Left renal cortex interstitium (tissue), 4 donors: ENCODE measurements at regions not wholly inside any gene's neighbourhood (a gene's known extent, or its start where the extent isn't known, plus 50 kb on each side); places are given as distances from the start of the nearest gene placed in this dataset.

ENCODE experiments used
- DNase-seq, 4 donors: peaks; one replicate each; pipeline ENCODE4 v3.0.0-alpha.2; 2013; ENCODE audit warnings: low read depth in 4 of 4, low spot score in 2 of 4, missing footprints in 1 of 4

DNA sequence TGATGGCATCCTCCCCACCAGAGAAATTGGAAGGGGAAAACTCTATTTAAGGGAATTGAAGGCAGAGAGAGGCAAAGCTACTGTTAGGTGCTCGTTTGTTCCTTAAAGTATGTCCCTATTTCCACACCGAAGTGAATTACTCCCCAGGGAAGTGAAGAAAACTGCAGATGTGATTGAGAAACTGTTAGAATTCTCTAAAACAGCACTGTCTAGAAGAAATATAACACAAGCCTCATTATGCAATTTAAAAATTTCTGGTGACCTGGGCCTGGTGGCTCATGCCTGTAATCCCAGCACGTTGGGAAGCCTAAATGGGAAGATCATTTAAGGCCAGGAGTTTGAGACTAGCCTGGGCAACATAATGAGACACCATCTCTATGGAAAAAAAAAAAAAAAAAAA, 305.0 kb downstream of the SHQ1 start:
- no peak for DNase-seq

DNA sequence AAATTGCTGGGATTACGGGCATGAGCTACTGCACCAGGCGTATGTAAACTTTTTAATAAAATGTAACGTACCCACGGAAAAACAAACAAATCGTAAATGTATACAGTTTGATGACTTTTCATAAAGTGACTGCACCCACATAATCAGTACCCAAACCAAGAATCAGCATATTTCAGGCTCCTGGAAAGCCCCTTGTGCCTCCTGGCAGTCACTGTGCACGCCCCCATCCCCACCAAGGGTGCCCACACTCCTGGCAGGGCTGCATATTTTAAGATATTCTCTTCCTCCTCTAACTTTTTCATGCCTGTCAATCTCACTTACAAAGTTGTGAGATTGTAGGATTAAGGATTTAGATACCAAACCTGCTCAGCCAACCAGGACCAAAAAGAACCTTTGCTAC, 305.5 kb downstream of the SHQ1 start:
- DNase-seq = no peak

DNA sequence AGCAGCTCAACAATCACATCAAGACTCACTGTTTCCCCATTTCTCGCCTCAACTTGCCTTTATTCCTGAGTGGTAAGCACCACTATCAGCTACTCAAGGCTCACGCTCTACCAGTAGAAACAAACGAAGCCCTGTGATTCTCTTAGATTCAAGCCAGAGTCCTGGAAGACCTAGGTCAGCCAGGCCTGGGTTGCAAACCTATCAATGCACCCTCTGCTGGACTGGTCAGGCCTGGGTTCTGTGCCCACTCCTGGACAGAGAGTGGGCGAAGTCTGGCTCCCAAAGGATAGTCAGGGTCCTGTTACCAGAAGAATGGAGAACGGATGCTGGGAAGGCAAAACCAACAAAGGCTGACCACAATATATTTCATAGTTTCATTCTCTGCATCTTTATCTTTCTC, 308.4 kb downstream of the SHQ1 start:
- DNase-seq = no peak

DNA sequence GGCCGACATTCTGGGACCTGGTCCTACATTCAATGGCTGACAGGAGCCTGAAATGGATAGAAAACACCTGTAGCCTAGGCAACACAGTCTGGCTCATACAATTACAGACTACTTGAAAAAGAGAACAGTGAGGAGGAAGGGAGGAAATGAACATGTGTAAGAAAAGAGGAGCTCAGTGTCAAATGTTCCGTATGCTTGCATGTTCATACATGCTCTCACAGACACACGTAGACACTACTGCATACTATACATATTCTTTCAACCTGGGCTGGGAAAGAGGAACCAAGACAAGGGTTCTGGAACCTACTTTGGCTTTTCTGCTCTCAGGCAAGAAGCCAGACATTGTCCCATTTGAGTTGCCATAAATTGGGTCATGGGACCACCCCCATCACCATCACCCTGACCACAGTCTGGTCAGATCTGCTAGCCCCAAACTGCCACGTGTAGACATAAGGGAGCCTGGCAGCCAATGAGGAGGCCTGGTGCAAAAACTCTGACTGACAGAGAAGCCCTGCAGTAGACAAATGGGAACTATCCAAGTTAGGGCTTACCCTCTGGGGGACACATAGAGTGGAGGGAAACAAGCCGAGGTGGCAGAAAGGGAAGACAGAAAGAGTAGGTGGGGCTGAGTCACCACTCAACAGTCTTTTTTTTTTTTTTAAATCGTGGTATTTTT, 310.0 kb downstream of the SHQ1 start:
- DNase-seq = no peak

DNA sequence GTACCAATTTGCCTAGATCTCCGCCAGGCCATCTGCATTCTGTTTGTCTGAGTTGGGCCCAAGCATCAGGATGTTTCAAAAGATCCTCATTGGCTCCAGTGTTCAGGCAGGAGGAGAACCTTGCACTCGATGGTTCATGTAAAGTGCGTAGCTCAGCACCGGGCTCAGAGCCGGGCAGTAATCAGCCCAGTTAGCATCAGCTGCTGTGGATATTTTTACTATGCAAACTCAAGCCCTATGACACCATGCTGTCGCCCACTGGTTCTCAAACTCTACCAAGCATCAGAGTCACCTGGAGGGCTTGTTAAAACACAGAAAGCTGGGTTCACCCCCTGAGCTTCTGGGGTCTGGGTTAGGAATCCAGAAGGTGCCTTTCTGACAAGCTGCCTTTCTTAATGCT, 310.8 kb downstream of the SHQ1 start:
- DNase-seq = no peak

DNA sequence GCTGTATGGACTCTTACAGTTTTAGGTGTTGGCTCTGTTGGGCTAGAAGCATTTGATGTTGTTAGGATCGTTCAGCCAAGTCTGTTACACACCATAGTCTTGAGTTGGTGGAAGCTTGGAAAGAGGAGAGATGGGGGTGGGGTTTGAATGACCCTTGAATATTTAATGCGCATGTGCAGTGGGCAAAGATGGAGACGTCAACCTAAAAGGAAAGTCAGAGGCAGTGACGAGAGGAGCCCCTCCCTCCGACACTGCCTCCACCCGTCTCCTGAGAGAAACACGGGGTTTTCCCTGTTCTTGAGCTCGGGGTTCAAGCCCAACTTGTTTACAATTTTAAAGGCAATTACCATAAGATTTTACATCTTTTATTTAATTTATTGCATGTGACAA, 311.4 kb downstream of the SHQ1 start:
- no peak for DNase-seq

DNA sequence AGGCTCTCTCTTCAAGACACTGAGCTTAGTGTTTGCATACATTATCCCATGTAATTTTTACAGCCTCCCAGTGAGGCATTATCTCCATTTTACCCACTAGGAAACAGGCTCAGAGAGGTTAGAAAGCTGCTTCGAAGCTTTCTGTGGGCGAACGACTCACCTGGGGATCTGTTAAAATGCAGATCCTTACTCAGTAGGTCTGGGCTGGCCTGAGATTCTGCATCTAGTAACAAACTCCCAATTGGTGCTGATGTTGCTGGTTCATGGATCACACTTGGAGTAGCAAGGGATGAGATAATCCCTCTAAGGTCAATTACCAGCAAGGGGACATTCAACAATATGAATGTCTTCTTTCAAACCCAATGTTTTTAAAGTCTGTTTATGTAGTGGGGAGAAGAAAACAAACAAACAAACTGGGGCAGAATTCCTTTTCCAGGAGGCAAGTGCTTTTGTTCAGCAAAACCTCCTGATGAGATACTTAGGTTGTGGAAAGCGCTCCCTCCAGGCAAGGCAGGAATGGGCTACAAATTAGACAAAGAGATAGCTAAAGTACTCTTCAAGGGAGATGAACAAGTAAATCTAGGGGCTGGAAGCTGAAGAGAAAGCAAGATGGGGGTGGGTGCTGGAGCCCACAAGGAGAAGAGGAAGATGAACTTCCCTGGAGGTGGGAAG, 311.9 kb downstream of the SHQ1 start:
- no peak for DNase-seq

DNA sequence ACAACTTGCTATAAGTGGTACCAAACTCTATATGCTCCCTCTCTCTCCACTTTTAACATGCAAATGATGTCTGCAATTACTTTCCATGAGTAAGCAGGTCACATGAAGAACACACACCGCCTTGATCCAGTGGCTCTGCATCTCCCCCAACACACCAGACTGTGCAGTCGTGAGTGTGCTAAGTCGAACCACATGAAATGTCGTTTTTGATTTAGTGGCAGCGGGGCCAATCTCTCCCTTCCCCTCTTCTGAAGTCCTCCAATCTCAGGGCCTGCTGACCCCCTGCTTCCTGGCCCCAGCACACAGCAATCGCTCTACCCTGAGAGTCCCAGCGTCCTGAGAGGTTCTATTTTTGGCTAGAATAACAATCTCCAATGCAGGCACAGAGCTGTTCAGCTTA, 312.5 kb downstream of the SHQ1 start:
- DNase-seq = peak in 3 of 4 donors; percentile 15 to 46 (median 34)

DNA sequence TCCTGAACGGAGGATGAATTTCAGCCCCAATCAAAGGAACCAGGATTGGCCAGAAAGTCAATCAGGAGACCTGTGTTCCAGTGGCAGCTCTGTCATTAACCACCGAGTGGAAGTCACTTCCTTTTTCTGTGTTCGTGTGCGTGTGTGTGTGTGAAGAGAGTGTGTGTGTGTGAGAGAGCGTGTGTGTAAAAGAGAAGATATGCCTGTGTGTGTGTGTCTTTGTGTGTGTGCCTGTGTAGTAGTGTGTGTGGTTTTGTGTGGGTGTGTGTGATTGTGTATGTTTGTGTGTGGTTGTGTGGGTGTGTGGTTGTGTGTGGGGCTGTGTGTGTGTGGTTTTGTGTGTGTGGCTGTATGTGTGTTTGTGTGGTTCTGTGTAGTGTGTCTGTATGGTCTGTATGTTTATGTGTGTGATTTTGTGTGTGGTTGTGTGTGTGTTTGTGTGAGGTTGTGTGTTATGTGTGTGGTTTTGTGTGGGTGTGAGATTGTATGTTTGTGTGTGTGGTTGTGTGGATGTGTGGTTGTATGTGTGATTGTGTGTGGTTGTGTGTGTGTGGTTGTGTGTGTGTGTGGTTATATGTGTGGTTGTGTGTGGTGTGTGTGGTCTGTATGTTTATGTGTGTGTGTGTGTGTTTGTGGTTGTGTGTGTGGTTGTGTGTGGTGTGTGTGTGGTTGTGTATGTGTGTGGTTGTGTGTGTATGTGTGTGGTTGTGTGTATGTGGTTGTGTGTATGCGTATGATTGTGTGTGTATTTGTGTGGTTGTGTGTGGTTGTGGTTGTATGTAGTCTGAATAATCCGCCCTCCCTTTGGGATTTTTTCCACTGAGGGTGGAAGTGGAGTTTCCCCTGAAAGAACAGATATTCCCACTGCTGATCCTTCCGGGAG, 314.4 kb downstream of the SHQ1 start:
- no peak for DNase-seq

DNA sequence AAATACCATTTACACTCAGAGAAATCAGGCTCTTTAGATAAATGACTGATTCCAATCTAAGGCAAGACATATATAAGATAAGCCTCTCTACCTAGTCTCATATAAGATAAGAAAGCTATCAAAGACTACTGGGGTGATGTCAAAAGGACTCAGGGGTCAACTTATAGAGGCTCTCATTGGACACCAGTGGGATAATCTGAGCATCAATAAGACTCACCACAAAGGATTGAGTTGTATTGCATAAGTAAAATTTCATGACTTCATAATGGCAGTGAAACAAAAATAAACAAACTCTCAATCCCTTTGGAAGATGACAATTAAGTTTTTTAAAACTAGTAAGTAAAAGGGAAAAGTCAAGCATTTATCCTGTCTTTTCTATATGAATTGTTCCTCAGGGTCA, 317.8 kb downstream of the SHQ1 start:
- no peak for DNase-seq

DNA sequence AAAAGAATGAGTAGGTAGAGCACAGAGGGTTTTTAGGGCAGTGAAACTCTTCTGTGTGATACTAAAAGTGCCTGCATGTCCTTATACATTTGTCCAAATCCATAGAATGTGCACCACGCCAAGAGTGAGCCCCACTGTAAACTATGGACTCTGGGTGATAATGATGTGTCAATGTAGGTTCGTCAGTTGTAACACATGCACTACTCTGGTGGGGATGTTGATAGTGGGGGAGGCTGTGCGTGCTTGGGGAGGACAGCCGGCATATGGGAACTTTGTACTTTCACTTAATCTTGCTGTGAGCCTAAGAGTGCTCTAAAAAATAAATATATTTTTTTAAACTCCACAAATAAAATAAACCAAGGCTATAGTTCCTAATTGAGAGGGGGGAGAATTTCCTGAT, 319.2 kb downstream of the SHQ1 start:
- no peak for DNase-seq

DNA sequence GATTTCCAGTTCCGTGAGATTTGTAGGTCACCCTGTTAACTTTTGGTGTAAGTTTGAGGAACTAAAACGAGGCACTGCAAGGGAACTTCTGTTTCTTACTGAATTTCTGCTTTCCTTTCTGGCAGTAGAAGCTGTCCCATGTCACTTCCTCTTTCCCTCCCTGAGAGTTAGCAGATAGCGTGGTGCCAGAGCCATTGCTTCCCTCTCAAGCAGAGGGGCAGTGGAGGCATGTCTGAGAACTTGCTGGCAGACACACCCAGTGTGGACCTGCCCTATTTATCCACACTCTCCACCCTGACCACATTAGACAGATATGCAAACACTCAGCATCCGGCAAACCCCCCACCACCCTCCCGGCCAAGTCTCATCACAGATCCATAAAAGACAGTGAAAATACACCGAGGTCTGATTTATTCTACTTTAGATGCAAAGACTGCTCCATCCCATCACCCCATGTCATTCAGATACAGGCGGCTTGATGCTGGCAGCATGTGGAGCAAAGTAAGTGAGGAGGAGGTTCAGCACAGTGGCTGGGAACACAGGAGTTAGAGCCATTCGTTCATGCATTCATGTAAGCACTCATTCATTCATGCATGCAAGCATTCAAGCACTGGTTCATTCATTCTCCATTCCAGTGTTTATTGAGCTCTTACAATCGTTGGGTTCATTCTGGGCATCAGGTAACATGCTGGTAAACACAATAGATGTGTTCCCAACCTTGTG, 324.7 kb downstream of the SHQ1 start:
- DNase-seq = no peak

DNA sequence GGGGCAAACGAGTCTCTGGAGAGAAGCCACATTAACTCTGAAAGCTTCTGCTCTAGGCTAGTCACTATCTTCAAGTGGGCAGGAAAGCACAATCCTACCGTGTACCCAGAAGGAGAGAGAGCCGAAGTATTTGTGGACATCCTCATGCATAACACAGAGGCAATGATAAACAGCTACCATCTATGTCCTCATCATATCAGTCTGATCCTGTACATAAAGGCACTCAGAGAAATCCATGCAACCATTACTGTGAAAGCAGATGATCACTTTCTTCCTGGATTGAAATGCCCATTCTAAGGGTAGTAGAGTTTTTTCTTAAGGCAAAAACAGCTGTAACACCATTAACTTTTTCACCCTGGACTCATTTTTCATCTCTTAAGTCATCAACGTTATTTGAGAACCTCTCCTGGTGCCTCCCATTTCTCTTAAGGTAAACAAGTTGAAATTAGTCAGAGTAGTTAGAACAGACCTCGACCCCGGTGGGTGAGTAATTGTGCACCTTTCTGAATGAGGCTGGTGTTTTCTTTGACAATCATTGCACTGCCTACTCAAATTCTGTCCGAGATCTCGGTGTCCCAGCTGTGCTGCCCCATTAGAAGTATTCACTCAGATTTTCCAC, 327.4 kb downstream of the SHQ1 start:
- no peak for DNase-seq

DNA sequence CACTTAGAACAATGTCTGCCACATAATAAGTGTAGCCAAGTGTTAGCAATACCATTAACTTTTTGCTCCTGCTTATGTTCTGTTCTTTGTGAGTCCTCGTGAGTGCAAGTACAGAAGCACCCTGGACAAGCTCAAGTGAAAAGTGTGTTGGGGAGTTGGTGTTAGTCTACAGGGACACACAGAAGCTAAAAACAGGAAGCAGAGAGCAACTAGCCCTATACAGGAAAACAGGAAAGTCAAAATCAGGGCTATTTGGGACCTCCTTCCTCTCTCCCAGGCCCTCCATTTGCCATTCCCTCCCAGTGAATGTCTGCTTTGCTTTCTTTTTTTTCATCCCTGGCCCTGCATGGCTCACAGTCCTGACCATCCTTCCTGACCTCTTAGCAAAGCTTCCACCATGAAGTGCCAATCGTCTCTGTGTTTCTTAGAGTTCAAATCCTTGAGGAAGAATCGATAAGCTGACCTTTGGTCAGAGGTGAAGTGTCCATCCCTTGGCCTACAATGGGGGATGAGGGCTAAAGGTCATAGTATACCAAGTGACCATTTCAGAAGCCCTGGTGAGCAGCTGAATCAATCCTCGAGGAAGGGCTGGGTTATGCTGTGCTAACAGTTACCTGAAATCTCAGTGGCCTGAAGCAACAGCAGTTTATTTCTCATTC, 328.2 kb downstream of the SHQ1 start:
- DNase-seq = no peak

DNA sequence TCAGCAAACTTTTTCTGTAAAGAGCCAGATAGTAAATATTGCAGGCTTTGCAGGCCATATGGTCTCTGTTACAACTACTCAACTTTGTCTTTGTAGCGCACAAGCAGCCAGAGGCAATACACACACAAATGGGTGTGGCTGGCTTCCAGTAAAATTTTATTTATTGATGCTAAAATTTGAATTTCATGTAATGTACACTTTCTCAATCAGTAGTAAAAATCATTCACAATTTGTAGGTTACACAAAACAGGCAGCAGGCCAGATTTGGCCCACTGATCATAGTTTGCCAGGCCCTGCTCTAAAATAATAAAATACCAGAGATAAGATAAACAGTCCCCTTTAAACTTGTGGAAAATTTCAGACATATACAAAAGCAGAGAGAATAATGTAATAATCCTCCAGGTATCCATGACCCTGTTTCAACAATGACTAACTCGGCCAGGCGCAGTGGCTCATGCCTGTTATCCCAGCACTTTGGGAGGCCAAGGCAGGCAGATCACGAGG, 330.3 kb downstream of the SHQ1 start:
- no peak for DNase-seq

DNA sequence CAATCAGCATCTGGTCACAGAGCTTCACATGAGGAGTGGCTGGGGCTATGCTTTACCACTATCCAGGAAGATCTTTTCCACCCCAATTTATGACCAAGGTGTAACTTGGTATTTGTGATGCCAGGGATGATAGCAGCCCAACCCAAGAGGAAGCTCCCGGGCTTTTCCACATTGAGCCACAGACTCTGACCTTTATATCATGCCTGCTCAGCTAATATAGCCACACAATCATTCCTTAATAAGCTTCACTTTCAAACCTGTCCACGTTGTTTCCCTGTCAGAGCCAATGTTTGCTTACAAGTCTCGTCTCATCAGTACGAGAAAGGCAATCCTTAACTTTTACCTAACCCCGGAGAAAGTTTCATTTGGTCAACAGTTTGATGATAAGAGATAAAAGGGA, 330.9 kb downstream of the SHQ1 start:
- no peak for DNase-seq

DNA sequence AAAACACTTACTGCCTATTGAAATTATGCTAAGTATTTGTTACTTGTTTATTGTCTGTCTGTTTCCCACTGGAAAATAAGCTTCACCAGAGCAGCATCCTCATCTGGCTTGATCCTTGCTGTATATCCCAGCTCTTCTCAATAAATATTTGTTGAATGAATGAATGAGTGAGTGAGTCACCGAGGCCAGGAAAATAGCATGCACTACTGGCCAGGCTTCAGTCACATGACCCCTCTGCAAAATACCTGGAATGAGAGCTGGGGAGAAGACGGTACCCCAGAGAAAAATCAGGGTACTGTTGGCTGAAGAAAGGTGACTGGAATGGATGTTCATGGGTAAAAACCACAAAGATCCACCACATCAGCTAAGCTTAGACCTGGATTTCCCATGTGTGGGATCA, 331.9 kb downstream of the SHQ1 start:
- no peak for DNase-seq

DNA sequence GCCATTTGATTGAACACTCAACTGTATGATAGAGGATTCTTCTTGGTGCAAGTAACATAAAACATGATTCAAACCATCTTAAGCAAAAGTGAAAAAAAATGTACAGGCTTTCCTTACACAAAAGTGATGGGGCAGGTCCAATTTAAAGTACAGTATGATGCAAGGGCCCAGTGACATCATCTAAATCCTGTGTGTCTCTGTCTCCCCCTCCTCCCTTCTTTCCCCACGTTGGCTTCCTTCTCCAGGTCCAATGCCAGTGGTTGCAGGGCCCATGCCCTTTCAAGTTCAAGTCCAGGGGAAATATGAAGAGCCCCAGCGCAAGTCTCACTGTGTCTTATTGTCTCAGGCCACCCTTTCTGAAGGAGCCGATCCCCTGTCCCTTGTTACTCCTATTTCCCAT, 332.3 kb downstream of the SHQ1 start:
- no peak for DNase-seq

DNA sequence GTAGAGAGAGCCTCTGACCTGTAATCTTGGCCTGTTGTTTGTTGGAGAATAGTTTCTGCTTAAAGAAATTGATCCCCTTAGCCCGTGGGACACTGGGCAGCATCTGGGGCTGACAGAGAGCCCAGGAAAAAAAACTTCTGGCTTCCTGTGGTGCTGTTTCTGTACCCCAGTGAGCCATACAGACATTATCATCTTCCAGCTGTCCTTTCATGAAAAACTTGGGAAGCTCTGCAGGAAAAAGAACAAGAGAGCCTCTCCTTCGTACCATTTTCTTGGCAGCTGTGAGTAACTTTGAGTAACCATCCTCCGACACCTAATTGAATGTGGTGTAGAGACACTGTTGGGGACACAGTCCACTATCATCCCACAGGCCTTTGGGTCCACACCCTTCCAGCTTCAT, 333.0 kb downstream of the SHQ1 start:
- DNase-seq = no peak

DNA sequence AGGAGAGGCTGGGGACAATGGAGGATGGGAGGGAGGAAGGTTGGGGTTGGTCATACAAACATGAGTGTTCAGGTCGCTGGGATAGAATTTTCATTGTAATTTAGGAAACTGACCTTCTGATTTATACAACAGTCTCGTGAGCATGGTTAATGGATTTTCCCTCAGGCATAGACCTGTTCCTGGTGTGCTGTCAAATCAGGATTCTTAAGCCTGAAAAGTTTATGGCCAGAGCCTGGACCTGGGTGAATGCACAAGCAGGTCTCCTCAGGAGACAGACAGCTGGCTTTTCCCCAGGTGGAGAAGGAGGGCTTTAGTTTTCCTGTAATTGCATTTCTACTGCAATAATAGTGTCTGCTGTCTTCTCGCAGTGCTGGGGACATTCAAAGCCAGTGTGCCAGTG, 338.0 kb downstream of the SHQ1 start:
- no peak for DNase-seq
